IPS DF 19.7 (cell line): ENCODE measurements at regions not wholly inside any gene's neighbourhood (a gene's known extent, or its start where the extent isn't known, plus 50 kb on each side); places are given as distances from the start of the nearest gene placed in this dataset.

Source experiments
- DNase-seq: peaks from one replicate; pipeline ENCODE4 v3.0.0-alpha.2; 2013; ENCODE audit warnings: low read depth, low spot score

DNA sequence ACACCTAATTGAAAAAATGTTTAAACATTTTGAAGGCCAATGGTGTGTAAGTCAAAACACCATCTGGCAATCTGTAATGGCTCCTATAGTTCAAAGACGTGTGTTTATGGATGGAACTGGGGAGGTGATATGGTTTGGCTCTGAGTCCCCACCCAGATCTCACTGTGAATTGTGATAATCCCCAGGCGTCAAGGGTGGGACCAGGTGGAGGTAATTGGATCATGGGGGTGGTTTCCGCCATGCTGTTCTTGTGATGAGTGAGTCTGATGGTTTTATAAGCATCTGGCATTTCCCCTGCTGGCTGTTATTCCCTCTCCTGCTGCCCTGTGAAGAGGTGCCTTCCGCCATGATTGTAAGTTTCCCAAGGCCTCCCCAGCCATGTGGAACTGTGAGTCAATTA is 52.2 kb downstream of the ADRA2C start:
- DNase-seq: no peak

DNA sequence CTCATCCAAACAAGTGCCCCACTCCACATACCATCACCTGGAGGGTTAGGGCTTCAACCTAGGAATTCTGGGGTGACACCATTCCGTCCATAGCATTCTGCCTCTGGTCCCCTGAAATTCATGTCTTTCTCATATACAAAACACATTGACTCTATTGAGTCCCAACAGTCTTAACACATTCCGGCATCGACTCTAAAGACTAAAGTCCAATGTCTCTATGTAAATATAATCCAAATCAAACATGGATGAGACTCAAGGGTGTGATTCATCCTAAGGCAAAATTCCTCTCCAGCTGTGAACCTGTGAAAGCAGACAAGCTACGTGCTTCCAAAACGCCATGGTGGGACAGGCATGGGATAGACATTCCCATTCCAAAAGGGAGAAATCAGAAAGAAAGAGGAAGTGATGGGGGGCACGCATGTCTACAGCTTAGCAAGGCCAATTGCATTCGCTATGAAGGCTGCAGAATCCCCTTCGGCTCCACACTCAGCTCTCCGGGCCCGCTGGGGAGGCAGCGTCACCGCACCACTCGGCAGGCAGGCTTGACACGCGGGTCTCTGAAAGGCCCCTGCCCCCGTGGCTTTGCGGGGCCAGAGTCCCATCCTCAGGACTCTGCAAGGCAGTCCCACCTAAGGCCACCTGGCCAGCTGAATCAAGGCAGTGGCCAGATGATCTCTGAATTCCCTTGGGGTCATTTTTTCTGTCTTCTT is 53.2 kb downstream of the ADRA2C start:
- no peak for DNase-seq

DNA sequence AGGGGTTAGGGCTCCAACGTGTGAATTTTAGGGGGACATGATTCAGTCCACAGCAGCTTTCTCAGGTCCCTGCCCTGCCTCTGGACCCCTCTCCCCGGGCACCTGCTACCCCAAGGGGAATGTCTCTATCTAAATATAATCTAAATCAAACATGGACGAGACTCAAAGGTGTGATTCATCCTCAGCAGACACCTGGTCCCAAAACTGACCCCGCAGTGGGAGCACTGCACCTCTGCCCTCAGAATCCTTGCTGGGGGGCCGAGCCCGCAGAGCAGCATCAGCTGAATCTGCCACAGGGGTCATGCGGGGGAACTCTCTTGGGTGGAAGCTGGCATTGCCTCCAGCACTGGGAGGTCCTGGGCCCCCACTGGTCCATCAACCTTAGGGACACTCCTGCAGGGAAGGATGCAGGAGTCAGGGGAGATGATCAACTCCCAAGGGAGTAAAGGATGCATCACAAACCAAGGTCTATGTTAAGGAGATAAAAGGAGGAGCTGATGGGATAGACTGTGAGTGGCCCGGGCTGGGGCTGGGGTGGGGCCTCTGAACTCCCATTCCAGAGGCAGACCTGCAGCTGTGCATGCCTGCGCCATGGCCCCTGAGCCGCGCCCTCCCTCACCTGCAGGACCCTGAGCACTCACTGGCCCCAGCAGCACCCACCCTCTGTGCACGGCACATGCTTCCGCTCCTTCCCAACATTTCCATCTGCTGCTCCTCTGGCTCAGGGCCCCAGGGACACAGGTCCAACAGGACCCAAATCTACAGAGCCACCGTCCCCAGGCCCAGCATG is 54.0 kb downstream of the ADRA2C start:
- DNase-seq: no peak

DNA sequence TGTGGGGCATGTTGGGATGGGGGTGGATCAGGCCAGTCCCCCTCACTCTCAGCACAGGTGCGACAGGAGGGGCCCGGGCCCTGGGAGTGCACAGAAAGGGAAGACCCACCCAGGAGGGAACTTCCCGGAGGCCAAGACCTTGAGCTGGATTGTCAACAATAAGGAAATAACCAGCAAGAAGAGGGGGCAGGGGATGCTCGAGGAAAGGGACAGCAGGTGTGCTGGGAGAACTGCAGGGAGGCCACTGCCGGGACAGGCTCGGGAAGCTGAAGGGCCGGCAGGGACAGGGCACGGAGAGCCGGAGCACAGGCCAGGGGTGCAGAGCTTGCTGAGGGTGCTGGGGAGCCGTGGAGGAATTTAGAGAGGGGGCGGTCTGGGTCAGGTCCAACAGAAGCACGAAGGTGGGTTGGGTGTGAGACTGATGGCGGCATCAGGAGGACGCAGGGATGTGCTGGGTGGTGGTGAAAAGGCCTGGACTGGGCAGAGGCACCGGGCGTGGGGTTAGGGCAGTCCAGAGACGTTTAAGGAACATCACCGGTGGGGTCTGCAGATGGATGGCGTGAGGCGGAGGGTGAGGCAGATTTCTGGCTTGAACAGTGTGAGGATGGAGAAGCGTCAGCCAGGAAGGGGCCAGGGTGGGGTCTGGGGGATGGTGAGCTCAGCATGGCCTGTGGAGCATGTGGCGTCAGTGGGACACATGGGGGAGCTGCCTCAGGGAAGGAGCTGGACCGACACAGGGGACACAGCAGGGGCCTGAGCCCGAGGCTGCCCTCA is 54.8 kb downstream of the ADRA2C start:
- no peak for DNase-seq

DNA sequence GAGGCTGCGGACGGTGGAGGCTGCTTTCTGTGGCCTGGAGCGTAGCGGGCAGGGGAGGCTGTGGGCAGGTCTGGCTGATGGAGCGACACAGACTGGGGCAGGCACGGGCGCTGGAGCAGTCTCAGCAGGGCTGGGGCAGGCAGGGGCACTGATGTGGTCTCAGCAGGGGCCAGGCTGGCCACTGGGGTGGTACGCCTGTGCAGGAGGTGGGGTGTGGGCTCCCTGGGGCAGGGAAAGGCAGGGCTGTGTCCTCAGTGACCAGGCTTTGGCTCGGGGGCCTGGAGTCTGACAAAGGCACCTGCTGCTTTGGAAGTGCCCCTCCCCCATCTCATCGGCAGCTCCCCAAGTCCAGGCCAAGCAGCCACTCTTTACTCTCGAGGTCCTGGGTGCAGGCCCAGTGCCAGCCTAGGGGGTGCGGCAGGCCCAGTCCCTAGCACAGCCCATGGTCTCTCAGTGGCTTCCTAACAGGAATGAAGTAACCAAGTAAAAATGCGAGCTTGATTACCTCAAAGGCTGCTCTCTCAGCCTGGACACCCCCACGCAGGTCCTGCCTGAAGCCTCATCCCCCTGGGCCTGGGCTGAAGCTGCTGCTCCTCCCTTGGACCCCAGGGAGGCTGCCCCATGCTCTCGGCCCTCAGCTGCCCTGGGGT is 55.5 kb downstream of the ADRA2C start:
- no peak for DNase-seq

DNA sequence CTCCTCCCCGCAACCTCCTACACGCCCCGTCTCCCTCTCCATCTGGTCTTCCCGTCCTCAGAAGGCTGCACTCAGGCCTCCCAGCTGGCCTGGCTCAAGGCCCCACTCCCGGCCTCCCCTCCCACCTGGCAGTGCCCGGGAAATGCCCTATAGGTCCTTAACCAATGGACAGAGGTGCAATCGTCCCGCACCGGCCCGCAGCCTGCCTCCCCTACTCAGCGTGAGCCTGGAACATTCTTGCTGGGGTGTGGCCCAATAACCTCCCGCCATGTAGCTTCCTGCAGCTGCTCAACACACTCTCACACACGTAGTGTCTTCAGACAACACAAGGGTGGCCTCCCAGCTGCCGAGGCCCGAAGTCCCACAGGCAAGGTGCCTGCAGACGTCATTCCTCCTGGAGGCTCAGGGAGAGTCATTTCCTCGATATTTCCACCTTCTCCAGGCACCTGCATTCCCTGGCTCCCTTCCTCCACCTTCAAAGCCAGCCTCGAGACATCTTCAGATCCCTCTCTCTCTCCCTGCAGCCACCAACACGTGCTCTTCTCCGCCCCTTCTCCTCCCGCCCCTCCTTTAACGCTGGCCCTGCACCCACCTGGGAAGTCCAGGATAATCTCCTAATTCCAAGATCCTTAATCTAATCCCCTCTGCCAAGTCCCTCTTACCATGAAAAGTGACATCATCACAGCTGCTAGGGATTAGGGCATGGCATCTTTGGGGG is 56.2 kb downstream of the ADRA2C start:
- no peak for DNase-seq

- no peak for DNase-seq
These were observed 57.5 kb downstream of the ADRA2C start for GRCh38 chr4:3823496-3824341.

DNA sequence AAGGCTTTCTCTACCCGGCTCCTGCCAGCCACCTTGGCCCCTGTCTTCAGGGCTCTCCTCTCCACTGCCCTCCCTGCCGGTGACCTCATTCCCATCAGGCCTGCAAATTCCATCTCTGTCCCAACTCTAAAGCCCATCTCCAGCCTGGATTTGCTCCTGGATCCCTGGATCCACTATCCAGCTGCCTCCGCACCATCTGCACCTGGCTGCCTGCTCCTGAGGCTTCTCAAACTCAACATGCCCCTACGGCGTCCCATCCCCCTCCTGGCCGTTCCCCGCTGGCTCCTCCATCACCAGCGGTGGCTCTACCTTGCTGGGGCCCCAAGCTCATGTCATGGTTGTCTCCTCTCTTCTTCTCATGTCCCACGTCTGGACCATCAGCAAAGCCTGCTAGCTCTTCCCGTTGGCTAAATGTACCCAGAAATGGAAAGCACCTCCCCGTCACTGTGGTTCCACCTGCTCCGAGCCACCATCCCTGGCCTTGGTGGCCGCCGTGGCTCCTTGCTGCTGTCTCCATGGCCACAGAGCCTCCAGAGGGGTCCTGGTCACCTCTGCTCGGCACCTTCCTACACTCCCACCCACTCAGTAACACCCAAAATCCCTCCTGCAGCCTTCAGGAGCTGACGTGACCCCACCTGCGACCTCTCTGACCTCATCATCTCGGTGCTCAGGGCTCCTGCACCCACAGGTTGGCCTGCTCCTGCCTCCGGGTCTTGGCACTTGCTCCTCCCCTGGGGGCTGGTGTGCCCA is 58.5 kb downstream of the ADRA2C start:
- DNase-seq: no peak

DNA sequence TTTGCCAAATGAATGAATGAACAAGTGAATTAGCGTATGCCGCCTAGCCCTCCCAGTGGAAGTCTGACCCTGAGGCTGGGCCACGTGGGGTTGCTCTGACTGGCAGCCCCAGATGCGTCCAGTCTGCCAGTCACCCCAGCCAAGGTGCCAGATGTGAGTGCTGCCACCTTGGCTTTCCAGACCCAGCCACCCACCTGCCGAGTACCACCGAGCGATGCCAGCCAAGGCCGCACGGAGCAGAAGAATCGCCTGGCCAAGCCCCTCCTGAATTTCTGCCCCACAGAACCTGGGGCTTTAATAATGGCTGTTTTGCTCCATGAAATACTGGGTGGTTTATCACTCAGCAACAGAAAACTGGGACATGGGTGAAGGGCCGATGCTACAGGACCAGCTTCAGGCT is 59.3 kb downstream of the ADRA2C start:
- DNase-seq: no peak

- DNase-seq: no peak
These were observed 60.3 kb downstream of the ADRA2C start for GRCh38 chr4:3826247-3827172.

DNA sequence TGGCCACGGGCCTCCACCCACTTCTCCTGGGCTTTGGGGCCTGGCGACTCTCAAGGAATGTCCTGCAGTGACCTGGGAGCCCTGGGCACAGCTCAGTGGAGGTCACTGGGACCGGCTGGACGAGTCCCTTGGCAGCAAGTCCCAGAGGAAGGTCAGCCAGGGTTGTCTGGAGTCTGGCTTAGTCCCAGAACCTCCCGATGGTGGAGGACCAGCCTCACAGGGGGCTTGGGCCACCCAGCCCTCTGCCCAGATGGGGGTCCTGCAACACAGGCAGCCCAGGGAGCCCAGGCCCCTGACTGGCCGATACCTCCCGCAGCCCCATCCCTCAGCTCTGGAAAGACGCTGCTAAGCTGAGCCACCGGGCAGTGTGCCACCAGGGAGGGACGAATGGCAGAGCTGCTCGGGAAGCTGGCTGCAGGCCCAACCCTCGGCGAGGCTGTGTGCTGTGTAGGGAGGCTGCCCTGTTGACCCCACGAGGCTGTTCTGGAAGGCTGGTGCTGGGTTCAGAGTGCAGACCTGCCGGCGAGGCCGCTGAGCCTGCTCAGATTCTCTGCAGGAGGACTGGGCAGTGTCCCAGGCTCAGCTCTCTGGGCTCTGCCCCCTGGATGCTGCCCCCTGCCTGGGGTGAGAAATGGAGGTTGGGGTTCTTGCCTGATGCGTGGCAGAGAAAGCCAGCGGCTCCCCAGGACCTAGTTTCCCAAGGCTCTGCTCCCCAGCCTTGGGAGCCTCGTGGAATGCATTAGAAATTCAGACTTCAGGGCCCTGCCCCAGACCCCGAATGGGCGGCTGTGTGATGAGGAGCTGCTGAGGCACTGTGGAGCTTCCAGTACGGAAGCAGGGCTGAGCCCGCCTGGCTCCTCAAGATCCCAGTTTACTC is 61.7 kb downstream of the ADRA2C start:
- DNase-seq: no peak

DNA sequence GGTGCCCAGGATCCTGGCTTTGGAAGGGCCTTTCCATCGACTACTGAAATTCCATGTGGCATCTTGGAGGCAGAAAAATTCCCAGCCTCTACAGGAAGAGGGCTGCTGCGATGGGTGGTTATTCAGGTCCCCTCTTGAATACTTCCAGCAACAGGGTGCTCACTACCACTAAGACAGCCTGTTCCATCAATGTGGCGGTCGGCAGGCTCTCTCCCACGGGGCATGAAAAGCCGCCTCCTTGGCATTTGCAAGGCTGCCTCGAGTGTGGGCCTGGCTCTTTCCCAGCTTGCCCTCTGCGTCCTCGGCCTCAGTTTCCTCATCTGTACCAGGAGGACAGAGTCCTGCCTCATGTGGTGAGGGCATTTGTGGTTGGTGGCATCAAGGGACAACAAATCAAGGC is 62.4 kb downstream of the ADRA2C start:
- no peak for DNase-seq

GRCh38 chr4:3829211-3829955 is 63.2 kb downstream of the ADRA2C start:
- DNase-seq: no peak

GRCh38 chr4:3829956-3830773 is 64.0 kb downstream of the ADRA2C start:
- DNase-seq: no peak

GRCh38 chr4:3830774-3831528 is 64.8 kb downstream of the ADRA2C start:
- no peak for DNase-seq
